Epithelial cell of esophagus (primary cell): ENCODE measurements at regions not wholly inside any gene's neighbourhood (a gene's known extent, or its start where the extent isn't known, plus 50 kb on each side); places are given as distances from the start of the nearest gene placed in this dataset.

Source experiments
- DNase-seq: peaks from one replicate; pipeline ENCODE4 v3.0.0; 2010; ENCODE audit warnings: low read depth
- H3K4me3 ChIP-seq: 2 replicates; pipeline ENCODE4 v1.5.1; 2011; ENCODE audit warnings: mild to moderate bottlenecking, low read length, control low read depth
- TF ChIP-seq, protein P1 (sequence below): IDR thresholded peaks from 2 replicates; pipeline ENCODE4 v1.5.1; 2011; ENCODE audit warnings: low read depth, mild to moderate bottlenecking, low read length, control low read depth, inconsistent platforms; ENCODE audit not compliant: insufficient read depth; ENCODE audit errors: missing control alignments

DNA sequence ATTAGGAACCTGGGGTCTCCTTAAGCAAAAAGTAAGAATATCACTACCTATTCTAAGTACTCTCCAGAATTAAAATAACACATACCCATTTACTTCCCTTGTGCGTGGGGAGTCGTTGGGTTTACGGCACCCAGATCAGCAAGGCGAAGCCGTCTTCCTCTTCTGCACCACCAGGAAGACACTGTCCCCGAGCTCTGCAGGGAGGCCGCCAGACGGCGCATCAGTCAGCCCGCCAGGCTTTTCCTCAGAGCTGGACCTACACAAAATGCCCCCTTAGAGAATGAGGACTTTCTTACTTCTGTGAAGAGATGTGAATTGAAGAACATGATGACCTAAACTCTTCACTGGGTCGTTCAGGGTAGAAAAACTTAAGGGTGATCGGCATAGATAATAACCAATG lies 526.5 kb downstream of the GALR1 start:
- no peak overlapping the region for H3K4me3 ChIP-seq
- TF ChIP-seq, protein P1, sequence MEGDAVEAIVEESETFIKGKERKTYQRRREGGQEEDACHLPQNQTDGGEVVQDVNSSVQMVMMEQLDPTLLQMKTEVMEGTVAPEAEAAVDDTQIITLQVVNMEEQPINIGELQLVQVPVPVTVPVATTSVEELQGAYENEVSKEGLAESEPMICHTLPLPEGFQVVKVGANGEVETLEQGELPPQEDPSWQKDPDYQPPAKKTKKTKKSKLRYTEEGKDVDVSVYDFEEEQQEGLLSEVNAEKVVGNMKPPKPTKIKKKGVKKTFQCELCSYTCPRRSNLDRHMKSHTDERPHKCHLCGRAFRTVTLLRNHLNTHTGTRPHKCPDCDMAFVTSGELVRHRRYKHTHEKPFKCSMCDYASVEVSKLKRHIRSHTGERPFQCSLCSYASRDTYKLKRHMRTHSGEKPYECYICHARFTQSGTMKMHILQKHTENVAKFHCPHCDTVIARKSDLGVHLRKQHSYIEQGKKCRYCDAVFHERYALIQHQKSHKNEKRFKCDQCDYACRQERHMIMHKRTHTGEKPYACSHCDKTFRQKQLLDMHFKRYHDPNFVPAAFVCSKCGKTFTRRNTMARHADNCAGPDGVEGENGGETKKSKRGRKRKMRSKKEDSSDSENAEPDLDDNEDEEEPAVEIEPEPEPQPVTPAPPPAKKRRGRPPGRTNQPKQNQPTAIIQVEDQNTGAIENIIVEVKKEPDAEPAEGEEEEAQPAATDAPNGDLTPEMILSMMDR, result no peak

DNA sequence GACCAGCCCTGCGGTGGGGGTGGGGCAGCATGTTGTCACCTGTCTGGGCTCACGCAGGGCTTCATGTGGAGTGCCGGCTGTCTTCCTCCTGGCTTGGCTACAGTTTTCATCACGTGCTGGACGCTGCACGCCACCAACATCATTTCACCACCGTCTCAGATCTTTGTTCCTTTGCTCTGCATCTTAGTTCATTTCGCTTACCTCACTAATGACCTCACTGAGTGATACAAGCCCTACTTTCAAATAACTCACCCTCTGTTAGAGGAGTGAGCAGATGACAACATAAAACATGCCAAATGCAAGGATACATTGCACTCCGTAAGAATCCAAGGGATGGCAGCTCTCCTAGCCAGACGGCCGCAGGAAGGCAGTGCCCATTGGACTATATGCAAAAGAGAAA lies 527.5 kb downstream of the GALR1 start:
- no peak overlapping the region for H3K4me3 ChIP-seq
- no peak for DNase-seq
- TF ChIP-seq, protein P1, result no peak

More for the DNA sequence above, 526.5 kb downstream of the GALR1 start:
- DNase-seq, result no peak

DNA sequence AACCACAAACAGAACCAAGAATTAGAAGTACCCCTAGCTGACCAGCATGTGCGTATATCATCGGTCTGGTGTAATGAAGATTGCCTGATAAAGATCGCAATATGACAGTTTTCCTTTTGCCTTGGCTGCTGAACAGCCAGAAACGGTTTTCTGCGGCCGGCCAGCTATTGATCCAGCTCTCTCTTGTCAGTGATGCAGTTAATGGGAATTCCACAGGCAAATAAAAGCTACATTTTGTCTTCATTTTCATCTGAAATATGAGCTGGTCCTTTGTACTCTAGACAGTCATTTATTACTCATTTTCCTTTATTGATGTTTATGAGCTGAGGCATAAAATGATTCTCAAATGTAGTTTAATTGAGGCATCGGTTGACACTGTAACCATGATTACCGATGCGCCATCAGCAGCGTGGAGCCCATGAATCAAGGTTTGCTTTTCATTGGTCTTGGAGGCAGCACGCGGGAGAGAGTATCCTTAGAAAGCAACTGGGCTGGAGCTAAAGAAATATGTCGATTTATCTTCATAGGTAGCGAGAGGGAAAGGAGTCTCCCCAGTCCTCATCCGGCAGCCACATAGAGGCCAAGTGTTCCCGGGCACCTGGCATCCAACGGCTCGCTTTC lies 535.2 kb downstream of the GALR1 start:
- TF ChIP-seq, protein P1, result no peak
- no peak for DNase-seq
- H3K4me3 ChIP-seq, result no peak overlapping the region

DNA sequence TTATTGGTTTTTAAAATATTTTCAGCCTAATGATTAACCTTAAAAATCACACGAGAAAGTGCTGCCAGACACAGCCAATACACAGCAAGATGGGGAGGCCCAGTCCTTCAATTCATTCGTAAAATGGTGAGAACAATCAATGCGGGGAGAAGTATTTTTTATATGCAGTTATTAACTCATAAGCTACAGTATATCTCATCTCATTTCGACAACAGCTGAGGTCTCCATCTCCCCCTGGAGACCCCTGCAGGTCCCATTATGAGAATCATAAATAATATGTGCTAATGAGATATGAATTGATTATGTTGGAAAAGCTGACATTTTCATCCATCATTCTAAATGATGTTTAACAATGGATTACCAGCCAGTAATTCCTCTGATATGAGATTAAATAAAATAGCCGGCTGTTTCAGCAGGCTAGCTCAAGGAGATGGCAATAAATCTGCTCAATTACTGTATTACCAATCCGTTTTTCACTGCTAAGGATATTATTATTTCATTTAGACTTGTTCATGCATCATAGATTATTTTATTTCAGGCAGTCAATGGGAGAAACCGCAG lies 535.8 kb downstream of the GALR1 start:
- TF ChIP-seq, protein P1, result no peak
- H3K4me3 ChIP-seq, result no peak overlapping the region
- DNase-seq, result no peak

DNA sequence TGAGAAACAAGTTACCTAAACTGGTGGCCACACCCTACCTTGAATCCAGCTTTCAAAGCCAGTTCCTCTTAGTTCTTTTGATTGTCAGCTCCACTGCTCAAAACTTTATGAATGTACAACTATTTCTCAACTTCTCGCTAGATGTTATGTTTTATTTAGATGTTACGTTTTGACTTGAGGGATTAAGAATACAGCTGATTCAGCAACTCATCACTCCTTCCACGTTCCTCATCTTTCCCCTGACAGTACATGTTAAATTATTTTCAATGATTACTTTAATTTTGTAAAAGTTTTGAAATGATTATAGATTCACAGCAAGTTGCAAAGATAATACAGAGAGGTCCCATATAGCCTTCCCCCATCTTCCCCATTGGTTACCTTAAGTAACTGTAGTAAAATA lies 553.4 kb downstream of the GALR1 start:
- no peak overlapping the region for H3K4me3 ChIP-seq
- TF ChIP-seq, protein P1, result no peak
- DNase-seq, result no peak

DNA sequence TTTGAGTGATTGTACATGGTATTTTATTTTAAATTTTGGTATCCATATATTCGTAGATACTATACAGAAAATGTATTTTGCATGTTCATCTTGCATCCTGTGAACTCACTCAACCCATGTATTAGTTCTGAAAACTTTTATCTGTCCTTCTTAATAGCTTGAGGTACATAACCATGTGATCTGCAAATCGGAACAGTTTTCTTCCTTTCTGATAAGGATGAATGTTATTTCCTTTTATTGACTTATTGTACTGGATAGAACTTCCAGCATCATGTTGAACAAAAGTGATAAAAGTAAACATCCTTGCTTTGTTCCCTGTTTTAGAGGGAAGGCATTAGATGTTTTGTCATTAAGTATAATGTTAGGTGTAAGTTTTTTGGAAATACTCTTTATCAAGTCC lies 554.7 kb downstream of the GALR1 start:
- TF ChIP-seq, protein P1, result no peak
- no peak overlapping the region for H3K4me3 ChIP-seq
- no peak for DNase-seq

DNA sequence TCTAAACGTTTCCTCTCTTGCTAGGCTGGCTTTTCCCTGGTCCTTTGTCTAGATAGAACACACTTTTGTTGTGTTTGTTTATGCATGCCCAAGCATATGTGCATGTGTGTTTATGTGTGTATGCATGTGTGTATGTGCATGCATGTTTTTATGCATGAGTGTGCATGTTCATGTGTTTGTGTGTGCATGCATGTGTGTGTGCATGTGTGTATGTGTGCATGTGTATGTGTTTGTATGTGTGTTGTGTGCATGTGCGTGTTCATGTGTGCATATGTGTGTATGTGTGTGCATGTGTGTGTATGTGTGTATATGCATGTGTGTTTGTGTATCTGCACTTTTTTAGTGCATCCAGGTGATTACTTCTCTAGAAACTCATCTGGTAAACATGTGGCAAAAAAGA lies 558.0 kb downstream of the GALR1 start:
- no peak overlapping the region for H3K4me3 ChIP-seq
- DNase-seq, result no peak
- TF ChIP-seq, protein P1, result no peak
